C4-2B (cell line): ENCODE measurements at regions not wholly inside any gene's neighbourhood (a gene's known extent, or its start where the extent isn't known, plus 50 kb on each side); places are given as distances from the start of the nearest gene placed in this dataset.

Source experiments
- H3K27ac ChIP-seq: fragments of 450-650 bp; 2 replicates; pipeline ENCODE4 v1.5.1; 2017
- ZFX ChIP-seq: fragments of 450-650 bp; IDR thresholded peaks from 2 replicates; pipeline ENCODE4 v1.6.1; 2017
- TF ChIP-seq, protein P1 (sequence below): fragments of 450-650 bp; conservative IDR thresholded peaks from 2 replicates; pipeline ENCODE4 v1.5.1; 2017; ENCODE audit warnings: mild to moderate bottlenecking

DNA sequence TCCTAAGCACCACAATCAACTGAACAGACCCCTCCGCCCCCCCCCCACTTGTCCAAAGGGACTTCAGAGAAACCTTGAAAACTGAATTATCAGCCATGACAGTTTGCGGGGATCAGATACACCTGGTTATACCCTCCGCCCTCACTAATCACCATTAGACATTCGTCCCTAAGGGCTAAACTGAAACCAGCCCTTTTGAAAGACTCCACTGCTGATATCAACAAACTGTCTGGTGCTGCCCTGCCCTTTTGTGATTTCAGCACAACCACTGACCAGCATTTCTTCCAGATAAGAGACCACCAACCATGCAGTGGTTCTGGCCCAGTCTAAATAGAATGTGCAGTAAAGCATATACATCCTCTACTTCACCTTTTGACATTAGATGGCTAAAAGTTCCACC, 1422.9 kb downstream of the EFNB2 start:
- TF ChIP-seq, protein P1, sequence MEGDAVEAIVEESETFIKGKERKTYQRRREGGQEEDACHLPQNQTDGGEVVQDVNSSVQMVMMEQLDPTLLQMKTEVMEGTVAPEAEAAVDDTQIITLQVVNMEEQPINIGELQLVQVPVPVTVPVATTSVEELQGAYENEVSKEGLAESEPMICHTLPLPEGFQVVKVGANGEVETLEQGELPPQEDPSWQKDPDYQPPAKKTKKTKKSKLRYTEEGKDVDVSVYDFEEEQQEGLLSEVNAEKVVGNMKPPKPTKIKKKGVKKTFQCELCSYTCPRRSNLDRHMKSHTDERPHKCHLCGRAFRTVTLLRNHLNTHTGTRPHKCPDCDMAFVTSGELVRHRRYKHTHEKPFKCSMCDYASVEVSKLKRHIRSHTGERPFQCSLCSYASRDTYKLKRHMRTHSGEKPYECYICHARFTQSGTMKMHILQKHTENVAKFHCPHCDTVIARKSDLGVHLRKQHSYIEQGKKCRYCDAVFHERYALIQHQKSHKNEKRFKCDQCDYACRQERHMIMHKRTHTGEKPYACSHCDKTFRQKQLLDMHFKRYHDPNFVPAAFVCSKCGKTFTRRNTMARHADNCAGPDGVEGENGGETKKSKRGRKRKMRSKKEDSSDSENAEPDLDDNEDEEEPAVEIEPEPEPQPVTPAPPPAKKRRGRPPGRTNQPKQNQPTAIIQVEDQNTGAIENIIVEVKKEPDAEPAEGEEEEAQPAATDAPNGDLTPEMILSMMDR = no peak
- TF ChIP-seq ZFX = no peak
- no peak overlapping the region for H3K27ac ChIP-seq

DNA sequence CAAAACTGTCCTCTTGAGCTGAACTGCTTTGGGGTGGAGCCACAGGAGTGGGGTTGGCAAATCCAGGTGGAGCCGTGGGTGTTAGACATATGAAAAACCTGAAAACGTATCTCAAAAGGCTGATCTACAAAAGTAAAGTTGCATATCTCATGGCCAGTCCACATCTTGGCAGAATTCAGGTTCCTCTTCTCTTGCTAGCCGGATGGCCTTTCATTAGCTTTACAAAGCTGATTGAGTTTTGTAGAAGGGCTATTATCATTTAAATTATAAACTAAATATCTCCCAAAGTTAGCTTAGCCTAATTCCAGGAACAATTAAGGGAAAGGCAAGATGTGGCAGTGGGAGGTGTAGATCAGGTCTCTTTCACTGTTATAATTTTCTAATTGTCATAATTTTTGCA, 1427.7 kb downstream of the EFNB2 start:
- TF ChIP-seq, protein P1 = no peak
- no peak for TF ChIP-seq ZFX
- no peak overlapping the region for H3K27ac ChIP-seq

DNA sequence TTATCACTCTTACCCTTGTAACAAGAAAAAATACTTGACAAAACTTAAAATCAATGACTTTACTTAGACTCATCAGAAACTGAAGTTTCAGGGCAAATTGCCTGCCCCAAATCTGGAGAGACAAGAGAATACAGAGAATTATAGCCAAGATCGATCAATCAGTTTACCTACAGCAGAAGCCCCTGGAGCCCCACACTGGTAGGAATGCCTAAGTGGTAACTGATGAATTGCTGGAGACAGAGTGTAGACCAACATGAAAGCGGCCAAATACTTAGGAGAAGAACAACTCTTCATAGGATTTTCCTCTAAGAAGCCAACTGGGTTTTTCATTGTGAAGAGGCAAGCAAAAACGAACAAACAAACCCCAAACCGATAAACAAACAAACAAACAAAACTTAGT, 1430.0 kb downstream of the EFNB2 start:
- H3K27ac ChIP-seq = no peak overlapping the region
- no peak for TF ChIP-seq ZFX
- TF ChIP-seq, protein P1 = no peak

DNA sequence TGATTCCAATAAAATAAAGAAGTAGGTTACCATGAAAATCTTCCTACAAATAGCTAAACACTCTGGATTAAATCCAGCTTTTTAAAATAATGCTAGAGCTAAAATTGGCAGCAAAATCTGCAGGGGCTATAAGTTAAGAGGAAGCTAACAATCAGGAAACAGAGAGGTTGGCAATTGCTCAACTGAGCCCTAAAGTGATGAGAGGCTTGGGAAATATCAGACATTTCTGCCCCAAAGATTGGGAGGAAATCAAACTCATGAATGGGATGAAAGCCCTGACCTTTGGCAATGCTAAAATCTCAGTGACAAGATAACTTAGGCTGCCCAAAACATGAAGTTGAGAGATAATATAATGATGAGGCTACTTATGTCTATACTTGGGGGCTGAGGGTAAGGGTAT, 1437.9 kb downstream of the EFNB2 start:
- no peak for TF ChIP-seq ZFX
- TF ChIP-seq, protein P1 = no peak
- H3K27ac ChIP-seq = no peak overlapping the region

DNA sequence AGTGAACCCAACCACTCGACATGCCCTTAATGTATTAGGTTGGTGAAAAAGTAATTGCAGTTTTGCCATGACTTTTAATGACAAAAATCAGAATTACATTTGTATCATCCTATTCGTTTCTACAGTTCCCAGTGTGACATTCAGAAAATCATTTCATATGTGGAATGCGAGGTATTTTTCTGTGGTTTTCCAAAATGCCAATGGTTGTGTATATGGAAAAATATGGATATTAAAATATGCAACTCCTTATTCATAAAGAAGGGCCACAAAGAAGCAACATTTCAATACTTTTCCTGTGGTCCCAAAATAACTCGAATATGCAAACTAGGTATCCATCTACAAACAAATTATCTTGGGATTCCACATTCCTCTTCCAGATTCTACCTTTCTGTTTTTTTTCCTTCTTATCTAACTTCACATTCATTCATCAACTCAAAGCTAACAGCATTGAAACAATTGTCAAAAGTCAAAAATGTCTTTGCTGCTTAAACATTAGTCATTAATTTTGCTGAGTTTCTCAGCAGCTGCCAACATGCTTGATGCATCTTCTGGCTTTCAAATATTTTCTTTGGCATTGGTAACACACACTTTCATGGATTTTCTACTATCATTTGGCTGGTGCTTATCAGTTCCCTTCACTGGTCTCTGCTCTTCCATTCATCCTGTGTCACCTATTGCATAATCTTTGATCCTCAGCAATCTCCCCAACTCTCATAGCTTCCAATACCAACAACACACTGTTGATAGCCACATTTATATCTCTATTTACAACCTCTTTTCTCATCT, 1445.4 kb downstream of the EFNB2 start:
- TF ChIP-seq ZFX = no peak
- TF ChIP-seq, protein P1 = no peak
- no peak overlapping the region for H3K27ac ChIP-seq

DNA sequence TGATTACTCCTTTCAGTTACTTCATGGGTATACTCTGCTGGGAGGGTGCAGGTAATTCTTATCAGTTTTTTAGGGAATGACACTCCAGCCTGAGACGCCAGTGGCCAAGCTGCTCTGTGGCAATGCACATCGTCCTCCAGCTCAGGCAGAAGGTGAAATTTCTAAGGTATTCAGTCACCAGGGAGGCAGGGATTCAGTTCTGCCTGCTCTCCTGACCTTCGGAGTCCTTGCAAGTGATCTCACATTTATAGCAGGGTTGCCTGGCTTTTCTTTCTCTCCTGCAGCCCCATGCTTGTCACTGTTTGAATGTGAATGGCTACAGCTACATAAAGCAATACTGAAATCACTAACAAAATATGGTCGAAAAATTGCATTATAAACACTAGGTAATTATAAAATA, 1447.5 kb downstream of the EFNB2 start:
- no peak overlapping the region for H3K27ac ChIP-seq
- TF ChIP-seq, protein P1 = no peak
- TF ChIP-seq ZFX = no peak

DNA sequence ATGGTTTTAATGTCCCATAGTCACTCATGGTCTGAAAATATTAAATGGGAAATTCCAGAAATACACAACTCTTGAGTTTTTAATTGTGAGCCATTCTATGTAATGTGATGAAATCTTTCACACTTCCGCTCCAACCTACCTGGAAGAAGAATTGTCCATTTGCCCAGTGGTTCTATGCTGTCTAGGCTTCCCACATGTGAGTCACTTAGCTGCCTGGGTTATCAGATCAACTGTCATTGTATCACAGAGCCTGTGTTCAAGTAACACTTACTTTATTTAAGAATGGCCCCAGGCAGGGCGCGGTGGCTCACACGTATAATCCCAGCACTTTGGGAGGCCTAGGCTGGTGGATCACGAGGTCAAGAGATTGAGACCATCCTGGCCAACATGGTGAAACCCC, 1450.5 kb downstream of the EFNB2 start:
- no peak for TF ChIP-seq ZFX
- TF ChIP-seq, protein P1 = no peak
- no peak overlapping the region for H3K27ac ChIP-seq
